H9 (cell line): ENCODE measurements at regions not wholly inside any gene's neighbourhood (a gene's known extent, or its start where the extent isn't known, plus 50 kb on each side); places are given as distances from the start of the nearest gene placed in this dataset.

Experiments used
- DNase-seq: peaks from one replicate; pipeline ENCODE4 v3.0.0-alpha.2; 2017
- H2AFZ ChIP-seq: one replicate; pipeline ENCODE4 v1.6.1; 2013; ENCODE audit warnings: mild to moderate bottlenecking, low read length, control low read depth, moderate library complexity
- H2AK5ac ChIP-seq: 2 replicates; pipeline ENCODE4 v1.6.1; 2013; ENCODE audit warnings: low read length, control low read depth, mixed read lengths; ENCODE audit not compliant: insufficient read length
- H2BK120ac ChIP-seq: one replicate; pipeline ENCODE4 v1.6.1; 2013; ENCODE audit warnings: low read depth, mild to moderate bottlenecking, low read length, control low read depth, inconsistent platforms; ENCODE audit not compliant: poor library complexity, severe bottlenecking
- H2BK12ac ChIP-seq: 2 replicates; pipeline ENCODE4 v1.6.1; 2013; ENCODE audit warnings: low read length, control low read depth, mixed read lengths, low read depth; ENCODE audit not compliant: insufficient read length
- H2BK15ac ChIP-seq: 2 replicates; pipeline ENCODE4 v1.6.1; 2013; ENCODE audit warnings: low read depth, low read length, control low read depth
- H2BK20ac ChIP-seq: one replicate; pipeline ENCODE4 v1.6.1; 2013; ENCODE audit warnings: low read depth, mild to moderate bottlenecking, low read length, control low read depth, inconsistent platforms; ENCODE audit not compliant: poor library complexity, severe bottlenecking
- H2BK5ac ChIP-seq: 2 replicates; pipeline ENCODE4 v1.6.1; 2013; ENCODE audit warnings: low read length, control low read depth, mixed read lengths; ENCODE audit not compliant: insufficient read length
- H3K14ac ChIP-seq: 2 replicates; pipeline ENCODE4 v1.6.1; 2013; ENCODE audit warnings: low read length, control low read depth; ENCODE audit not compliant: insufficient read depth
- H3K18ac ChIP-seq: 2 replicates; pipeline ENCODE4 v1.6.1; 2013; ENCODE audit warnings: low read depth, mild to moderate bottlenecking, mixed read lengths, low read length, control low read depth; ENCODE audit not compliant: insufficient read length
- H3K23ac ChIP-seq: 2 replicates; pipeline ENCODE4 v1.6.1; 2013; ENCODE audit warnings: low read length, control low read depth, mixed read lengths, low read depth; ENCODE audit not compliant: insufficient read length
- H3K23me2 ChIP-seq: 2 replicates; pipeline ENCODE4 v1.6.1; 2013; ENCODE audit warnings: low read depth, mild to moderate bottlenecking, mixed read lengths, low read length, control low read depth; ENCODE audit not compliant: insufficient read length, poor library complexity, severe bottlenecking
- H3K27ac ChIP-seq: 2 replicates; pipeline ENCODE4 v1.5.1; 2013; ENCODE audit warnings: low read length, control low read depth, mixed read lengths, low read depth; ENCODE audit not compliant: insufficient read length
- H3K27me3 ChIP-seq: 2 replicates; pipeline ENCODE4 v1.6.1; 2013; ENCODE audit warnings: low read length, control low read depth, inconsistent platforms; ENCODE audit not compliant: insufficient read depth
- H3K4ac ChIP-seq: 2 replicates; pipeline ENCODE4 v1.6.1; 2013; ENCODE audit warnings: low read depth, mild to moderate bottlenecking, control low read depth, inconsistent platforms, low read length, moderate library complexity
- H3K4me1 ChIP-seq: 2 replicates; pipeline ENCODE4 v1.6.1; 2013; ENCODE audit warnings: low read length, control low read depth, inconsistent platforms; ENCODE audit not compliant: insufficient read depth
- H3K4me2 ChIP-seq: 2 replicates; pipeline ENCODE4 v1.6.1; 2013; ENCODE audit warnings: low read length, control low read depth, mixed read lengths; ENCODE audit not compliant: insufficient read length, insufficient read depth
- H3K56ac ChIP-seq: 2 replicates; pipeline ENCODE4 v1.6.1; 2013; ENCODE audit warnings: low read depth, mild to moderate bottlenecking, mixed read lengths, low read length, control low read depth; ENCODE audit not compliant: insufficient read length
- H3K79me1 ChIP-seq: 2 replicates; pipeline ENCODE4 v1.6.1; 2013; ENCODE audit warnings: low read depth, mild to moderate bottlenecking, moderate library complexity, low read length, control low read depth, inconsistent platforms; ENCODE audit not compliant: insufficient read depth, poor library complexity, severe bottlenecking
- H3K79me2 ChIP-seq: 2 replicates; pipeline ENCODE4 v1.6.1; 2013; ENCODE audit warnings: low read length, control low read depth, inconsistent platforms; ENCODE audit not compliant: insufficient read depth
- H3K9ac ChIP-seq: 2 replicates; pipeline ENCODE4 v1.6.1; 2013; ENCODE audit warnings: low read length, control low read depth, mixed read lengths; ENCODE audit not compliant: insufficient read length; ENCODE audit errors: extremely low read depth
- H3K9me3 ChIP-seq: one replicate; pipeline ENCODE4 v1.6.1; 2013; ENCODE audit warnings: low read depth, low read length, inconsistent platforms; ENCODE audit not compliant: control insufficient read depth
- H3T11ph ChIP-seq: one replicate; pipeline ENCODE4 v1.6.1; 2013; ENCODE audit warnings: mild to moderate bottlenecking, low read length, control low read depth, inconsistent platforms
- H4K20me1 ChIP-seq: one replicate; pipeline ENCODE4 v1.6.1; 2013; ENCODE audit not compliant: control insufficient read depth, insufficient read length, insufficient read depth
- H4K5ac ChIP-seq: 2 replicates; pipeline ENCODE4 v1.6.1; 2013; ENCODE audit warnings: low read depth, mild to moderate bottlenecking, mixed read lengths, low read length, control low read depth; ENCODE audit not compliant: insufficient read length
- H4K8ac ChIP-seq: replicated peaks from 2 replicates; pipeline ENCODE4 v1.6.1; 2013; ENCODE audit warnings: low read length, control low read depth, mixed read lengths, low read depth; ENCODE audit not compliant: insufficient read length
- H4K91ac ChIP-seq: 2 replicates; pipeline ENCODE4 v1.6.1; 2013; ENCODE audit warnings: low read depth, mild to moderate bottlenecking, moderate library complexity, mixed read lengths, low read length, control low read depth; ENCODE audit not compliant: insufficient read length
- H3K27ac Mint-ChIP-seq, 3 experiments: 2 replicates in 2 of 3; 3 replicates in 1 of 3; pipeline ENCODE4 v1.8.0; 2020 to 2021; ENCODE audit warnings: mixed read lengths in 3 of 3, mild to moderate bottlenecking in 1 of 3, moderate library complexity in 1 of 3
- H3K27me3 Mint-ChIP-seq: 2 replicates; pipeline ENCODE4 v1.8.0; 2021; ENCODE audit warnings: low read depth, mild to moderate bottlenecking, moderate library complexity, mixed read lengths
- H3K36me3 Mint-ChIP-seq, 3 experiments: 2 replicates in 2 of 3; 3 replicates in 1 of 3; pipeline ENCODE4 v1.8.0; 2020 to 2021; ENCODE audit warnings: low read depth in 3 of 3, mixed read lengths in 3 of 3; ENCODE audit not compliant: insufficient read depth in 1 of 3
- H3K4me1 Mint-ChIP-seq, 2 experiments: 2 replicates each; pipeline ENCODE4 v1.8.0; 2020; ENCODE audit warnings: mixed read lengths in 2 of 2
- H3K4me3 Mint-ChIP-seq, 2 experiments: 2 replicates in 1 of 2; 3 replicates in 1 of 2; pipeline ENCODE4 v1.8.0; 2020 to 2021; ENCODE audit warnings: mild to moderate bottlenecking in 2 of 2, mixed read lengths in 2 of 2, moderate library complexity in 1 of 2
- H3K9me3 Mint-ChIP-seq, 2 experiments: 2 replicates in 1 of 2; 3 replicates in 1 of 2; pipeline ENCODE4 v1.8.0; 2020; ENCODE audit warnings: mild to moderate bottlenecking in 2 of 2, mixed read lengths in 2 of 2, moderate library complexity in 1 of 2
- WGBS: extraction: QIAGEN DNeasy Blood & Tissue Kit; methylation state at CpG from one replicate; pipeline ENCODE4 v1.1.7; 2013; ENCODE audit warnings: missing lambda C conversion rate, low lambda C conversion rate, mixed read lengths; ENCODE audit not compliant: insufficient read length; ENCODE audit errors: extremely low coverage; 5-methylcytosine and 5-hydroxymethylcytosine counted together
- TF ChIP-seq, protein P1 (sequence below): fragments of 200-600 bp; sonication (generic); conservative IDR thresholded peaks from 3 replicates; pipeline ENCODE4 v1.8.0; 2021; ENCODE audit warnings: antibody characterized with exemption, mild to moderate bottlenecking

DNA sequence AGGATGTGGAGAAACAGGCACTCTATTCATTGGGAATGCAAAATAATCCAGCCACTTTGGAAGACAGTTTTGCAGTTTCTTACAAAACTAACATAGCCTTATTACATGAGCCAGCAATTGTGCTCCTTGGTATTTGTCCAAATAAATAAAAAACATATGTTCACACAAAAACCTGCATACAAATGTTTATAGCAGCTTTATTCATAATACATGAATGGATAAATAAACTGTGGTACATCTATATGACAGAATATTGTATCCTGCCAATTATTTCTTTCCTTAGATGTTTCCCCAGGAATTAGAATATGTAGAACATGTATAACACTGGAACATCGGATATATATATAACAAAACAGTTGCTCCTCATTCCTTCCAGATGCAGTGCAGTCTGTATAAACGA is 57.7 kb upstream of the VEGFC start:
- H2BK20ac ChIP-seq, result no peak overlapping the region
- Mint-ChIP-seq H3K36me3 (no peaks in the 10 kb centered on the region; a peak in 1 of 7 replicates), H3K27me3 (no peaks in the 10 kb centered on the region), H3K4me3 (no peak overlapping the region), H3K4me1 (no peaks in the 10 kb centered on the region), H3K27ac (no peak overlapping the region), H3K9me3 (peaks cover 0 to 7% of the 10 kb centered on the region in 2 experiments; a peak in 2 of 5 replicates)
- no peaks in the 10 kb centered on the region for H3K27me3 ChIP-seq
- no peak overlapping the region for H2AK5ac ChIP-seq
- no peaks in the 10 kb centered on the region for H3K79me1 ChIP-seq
- H3K4ac ChIP-seq, result no peak overlapping the region
- DNase-seq, result no peak
- no peak overlapping the region for H3T11ph ChIP-seq
- no peaks in the 10 kb centered on the region for H3K4me1 ChIP-seq
- no peak overlapping the region for H3K4me2 ChIP-seq
- H4K91ac ChIP-seq, result no peak overlapping the region
- H4K8ac ChIP-seq, result no peak overlapping the region
- no peak overlapping the region for H3K14ac ChIP-seq
- H3K18ac ChIP-seq, result no peak overlapping the region
- H2BK12ac ChIP-seq, result no peak overlapping the region
- H3K9ac ChIP-seq, result no peak overlapping the region
- no CpG with 5 or more reads among the region's 2 CpGs for WGBS
- no peak overlapping the region for H3K23ac ChIP-seq
- no peaks in the 10 kb centered on the region for H3K9me3 ChIP-seq
- H3K27ac ChIP-seq, result no peak overlapping the region
- H2BK120ac ChIP-seq, result no peak overlapping the region
- no peak overlapping the region for H2AFZ ChIP-seq
- no peaks in the 10 kb centered on the region for H3K23me2 ChIP-seq
- H3K79me2 ChIP-seq, result no peaks in the 10 kb centered on the region
- H2BK15ac ChIP-seq, result no peak overlapping the region
- no peak overlapping the region for H3K56ac ChIP-seq
- no peaks in the 10 kb centered on the region for H4K20me1 ChIP-seq
- H2BK5ac ChIP-seq, result no peak overlapping the region
- TF ChIP-seq, protein P1, sequence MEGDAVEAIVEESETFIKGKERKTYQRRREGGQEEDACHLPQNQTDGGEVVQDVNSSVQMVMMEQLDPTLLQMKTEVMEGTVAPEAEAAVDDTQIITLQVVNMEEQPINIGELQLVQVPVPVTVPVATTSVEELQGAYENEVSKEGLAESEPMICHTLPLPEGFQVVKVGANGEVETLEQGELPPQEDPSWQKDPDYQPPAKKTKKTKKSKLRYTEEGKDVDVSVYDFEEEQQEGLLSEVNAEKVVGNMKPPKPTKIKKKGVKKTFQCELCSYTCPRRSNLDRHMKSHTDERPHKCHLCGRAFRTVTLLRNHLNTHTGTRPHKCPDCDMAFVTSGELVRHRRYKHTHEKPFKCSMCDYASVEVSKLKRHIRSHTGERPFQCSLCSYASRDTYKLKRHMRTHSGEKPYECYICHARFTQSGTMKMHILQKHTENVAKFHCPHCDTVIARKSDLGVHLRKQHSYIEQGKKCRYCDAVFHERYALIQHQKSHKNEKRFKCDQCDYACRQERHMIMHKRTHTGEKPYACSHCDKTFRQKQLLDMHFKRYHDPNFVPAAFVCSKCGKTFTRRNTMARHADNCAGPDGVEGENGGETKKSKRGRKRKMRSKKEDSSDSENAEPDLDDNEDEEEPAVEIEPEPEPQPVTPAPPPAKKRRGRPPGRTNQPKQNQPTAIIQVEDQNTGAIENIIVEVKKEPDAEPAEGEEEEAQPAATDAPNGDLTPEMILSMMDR, result no peak
- no peak overlapping the region for H4K5ac ChIP-seq
